NB4 (cell line): ENCODE measurements at regions not wholly inside any gene's neighbourhood (a gene's known extent, or its start where the extent isn't known, plus 50 kb on each side); places are given as distances from the start of the nearest gene placed in this dataset.

Experiments used
- MYC ChIP-seq: IDR thresholded peaks from 2 replicates; pipeline ENCODE4 v1.6.1; 2011; ENCODE audit warnings: low read depth, low read length
- POLR2A ChIP-seq: IDR thresholded peaks from 2 replicates; pipeline ENCODE4 v1.6.1; 2011; ENCODE audit warnings: mild to moderate bottlenecking; ENCODE audit not compliant: insufficient read length; ENCODE audit errors: extremely low read depth
- TF ChIP-seq, protein P1 (sequence below): IDR thresholded peaks from one replicate; pipeline ENCODE4 v1.5.1; 2012; ENCODE audit warnings: low read depth, low read length
- TF ChIP-seq, protein P2 (sequence below): IDR thresholded peaks from 2 replicates; pipeline ENCODE4 v1.6.1; 2011; ENCODE audit warnings: low read depth, low read length

DNA sequence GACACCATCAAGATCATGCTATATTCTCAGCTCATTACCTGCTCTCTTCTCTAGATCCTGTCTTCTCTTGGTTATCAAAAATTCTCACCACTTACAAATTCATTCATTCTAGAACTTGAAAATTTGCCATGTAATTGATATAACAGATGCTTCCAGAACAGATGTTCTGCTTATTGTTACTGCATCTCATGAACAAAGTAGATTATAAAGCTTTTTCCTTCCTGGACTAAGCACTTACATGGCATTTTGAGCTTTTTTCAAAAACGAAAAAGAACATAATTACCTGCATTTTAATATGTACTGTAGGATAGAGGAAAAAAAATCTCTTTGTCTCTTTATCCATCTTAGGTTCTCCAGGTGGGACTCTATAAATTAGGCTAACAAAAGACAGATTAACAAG, 79.6 kb upstream of the CREB1 start:
- TF ChIP-seq, protein P1, sequence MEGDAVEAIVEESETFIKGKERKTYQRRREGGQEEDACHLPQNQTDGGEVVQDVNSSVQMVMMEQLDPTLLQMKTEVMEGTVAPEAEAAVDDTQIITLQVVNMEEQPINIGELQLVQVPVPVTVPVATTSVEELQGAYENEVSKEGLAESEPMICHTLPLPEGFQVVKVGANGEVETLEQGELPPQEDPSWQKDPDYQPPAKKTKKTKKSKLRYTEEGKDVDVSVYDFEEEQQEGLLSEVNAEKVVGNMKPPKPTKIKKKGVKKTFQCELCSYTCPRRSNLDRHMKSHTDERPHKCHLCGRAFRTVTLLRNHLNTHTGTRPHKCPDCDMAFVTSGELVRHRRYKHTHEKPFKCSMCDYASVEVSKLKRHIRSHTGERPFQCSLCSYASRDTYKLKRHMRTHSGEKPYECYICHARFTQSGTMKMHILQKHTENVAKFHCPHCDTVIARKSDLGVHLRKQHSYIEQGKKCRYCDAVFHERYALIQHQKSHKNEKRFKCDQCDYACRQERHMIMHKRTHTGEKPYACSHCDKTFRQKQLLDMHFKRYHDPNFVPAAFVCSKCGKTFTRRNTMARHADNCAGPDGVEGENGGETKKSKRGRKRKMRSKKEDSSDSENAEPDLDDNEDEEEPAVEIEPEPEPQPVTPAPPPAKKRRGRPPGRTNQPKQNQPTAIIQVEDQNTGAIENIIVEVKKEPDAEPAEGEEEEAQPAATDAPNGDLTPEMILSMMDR = no peak
- no peak for TF ChIP-seq POLR2A
- TF ChIP-seq MYC = no peak
- TF ChIP-seq, protein P2, sequence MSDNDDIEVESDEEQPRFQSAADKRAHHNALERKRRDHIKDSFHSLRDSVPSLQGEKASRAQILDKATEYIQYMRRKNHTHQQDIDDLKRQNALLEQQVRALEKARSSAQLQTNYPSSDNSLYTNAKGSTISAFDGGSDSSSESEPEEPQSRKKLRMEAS = no peak
